Neural cell (in vitro differentiated cells): ENCODE measurements at regions not wholly inside any gene's neighbourhood (a gene's known extent, or its start where the extent isn't known, plus 50 kb on each side); places are given as distances from the start of the nearest gene placed in this dataset.

ENCODE experiments used
- H2AFZ ChIP-seq: fragments of 200-600, 300-800 bp; sonication (generic), shearing (Covaris generic); 2 replicates; pipeline ENCODE4 v1.6.0; 2014; ENCODE audit warnings: low read depth, mild to moderate bottlenecking, antibody characterized with exemption, low read length, moderate library complexity
- H3F3A ChIP-seq: fragments of 200-600 bp; shearing (Covaris generic); 2 replicates; pipeline ENCODE4 v1.6.1; 2016; ENCODE audit warnings: mild to moderate bottlenecking, moderate library complexity, mixed read lengths, antibody characterized with exemption, low read length; ENCODE audit not compliant: insufficient read depth, poor library complexity, severe bottlenecking
- H3K27ac ChIP-seq: fragments of 200-600, 300-800 bp; sonication (generic), shearing (Covaris generic); 2 replicates; pipeline ENCODE4 v1.5.1; 2014; ENCODE audit warnings: mild to moderate bottlenecking, low read length, moderate library complexity
- H3K27me3 ChIP-seq: fragments of 300-800, 200-600 bp; sonication (generic), shearing (Covaris generic); 2 replicates; pipeline ENCODE4 v1.6.0; 2014; ENCODE audit warnings: mild to moderate bottlenecking, low read depth, low read length, moderate library complexity; ENCODE audit not compliant: insufficient read depth
- H3K36me3 ChIP-seq: fragments of 300-800, 200-600 bp; sonication (generic), shearing (Covaris generic); 2 replicates; pipeline ENCODE4 v1.5.1; 2014; ENCODE audit warnings: mild to moderate bottlenecking, antibody characterized with exemption, low read length, moderate library complexity; ENCODE audit not compliant: insufficient read depth
- H3K4me2 ChIP-seq: fragments of 300-800, 200-600 bp; sonication (generic), shearing (Covaris generic); 2 replicates; pipeline ENCODE4 v1.6.0; 2014; ENCODE audit warnings: mild to moderate bottlenecking, low read length
- H3K4me3 ChIP-seq: fragments of 300-800, 200-600 bp; sonication (generic), shearing (Covaris generic); 2 replicates; pipeline ENCODE4 v1.5.1; 2014; ENCODE audit warnings: mild to moderate bottlenecking, low read length, moderate library complexity
- H3K79me2 ChIP-seq: fragments of 200-600 bp; shearing (Covaris generic); replicated peaks from 2 replicates; pipeline ENCODE4 v1.6.0; 2014; ENCODE audit warnings: mild to moderate bottlenecking, low read length, moderate library complexity; ENCODE audit not compliant: insufficient read depth
- H3K9ac ChIP-seq: fragments of 300-800, 200-600 bp; sonication (generic), shearing (Covaris generic); 2 replicates; pipeline ENCODE4 v1.6.1; 2016; ENCODE audit warnings: mild to moderate bottlenecking, low read length, mixed read lengths
- H3K9me2 ChIP-seq: fragments of 200-600 bp; shearing (Covaris generic); 2 replicates; pipeline ENCODE4 v1.6.1; 2016; ENCODE audit warnings: mild to moderate bottlenecking, low read length, mixed read lengths; ENCODE audit not compliant: insufficient read depth
- H3K9me3 ChIP-seq: fragments of 200-600, 300-800 bp; sonication (generic), shearing (Covaris generic); 2 replicates; pipeline ENCODE4 v1.6.1; 2016; ENCODE audit warnings: mild to moderate bottlenecking, mixed run types, low read length, moderate library complexity, mixed read lengths
- H4K20me1 ChIP-seq: fragments of 200-600 bp; shearing (Covaris generic); 2 replicates; pipeline ENCODE4 v1.6.1; 2016; ENCODE audit warnings: mild to moderate bottlenecking, mixed run types; ENCODE audit not compliant: insufficient read depth
- CTCF ChIP-seq: fragments of 450-650 bp; IDR thresholded peaks from 2 replicates; pipeline ENCODE4 v1.5.1; 2014; ENCODE audit warnings: antibody characterized with exemption, mild to moderate bottlenecking, moderate library complexity; ENCODE audit not compliant: poor library complexity, severe bottlenecking
- EP300 ChIP-seq: fragments of 450-650 bp; conservative IDR thresholded peaks from 2 replicates; pipeline ENCODE4 v1.6.1; 2014; ENCODE audit warnings: antibody characterized with exemption, mild to moderate bottlenecking, moderate library complexity; ENCODE audit not compliant: poor library complexity, severe bottlenecking
- EZH2 ChIP-seq: fragments of 200-600, 300-800 bp; shearing (Covaris generic), sonication (generic); IDR thresholded peaks from 2 replicates; pipeline ENCODE4 v1.6.1; 2014; ENCODE audit warnings: antibody characterized with exemption, low read length, borderline replicate concordance, mild to moderate bottlenecking; ENCODE audit not compliant: insufficient read depth, poor library complexity, severe bottlenecking
- MXI1 ChIP-seq: fragments of 450-650 bp; conservative IDR thresholded peaks from 2 replicates; pipeline ENCODE4 v1.6.1; 2014; ENCODE audit warnings: antibody characterized with exemption, mild to moderate bottlenecking; ENCODE audit not compliant: poor library complexity, severe bottlenecking
- POLR2AphosphoS5 ChIP-seq: IDR thresholded peaks from 2 replicates; pipeline ENCODE4 v1.6.1; 2012
- RAD21 ChIP-seq: fragments of 450-650 bp; conservative IDR thresholded peaks from 2 replicates; pipeline ENCODE4 v1.6.1; 2014; ENCODE audit warnings: antibody characterized with exemption, mild to moderate bottlenecking, moderate library complexity
- SMC3 ChIP-seq: fragments of 450-650 bp; conservative IDR thresholded peaks from 2 replicates; pipeline ENCODE4 v1.6.1; 2014; ENCODE audit warnings: antibody characterized with exemption, mild to moderate bottlenecking, moderate library complexity; ENCODE audit not compliant: poor library complexity
- TAF1 ChIP-seq: IDR thresholded peaks from 2 replicates; pipeline ENCODE4 v1.6.1; 2012; ENCODE audit warnings: low read depth
- TF ChIP-seq, protein P1 (sequence below): IDR thresholded peaks from 2 replicates; pipeline ENCODE4 v1.6.1; 2012; ENCODE audit warnings: borderline replicate concordance

DNA sequence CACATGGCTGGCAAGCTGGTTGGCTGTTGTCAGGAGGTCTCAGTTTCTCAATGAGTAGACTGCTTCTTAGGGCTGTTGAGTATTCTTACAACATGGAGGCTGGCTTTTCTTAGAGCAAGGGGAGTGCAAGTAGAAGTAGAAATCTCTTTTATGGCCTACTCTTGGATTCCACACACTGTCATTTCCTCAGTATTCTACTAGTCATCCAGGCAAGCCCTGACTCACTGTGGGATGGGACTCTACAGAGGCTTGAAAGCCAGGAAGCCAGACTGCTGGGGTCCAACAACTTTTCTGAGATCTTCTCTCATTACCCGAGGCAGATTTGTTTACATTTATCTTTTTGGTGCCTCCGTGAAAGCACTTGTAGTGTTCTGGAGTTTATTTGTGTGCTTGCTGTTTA lies 196.2 kb upstream of the APP start:
- H3K4me2 ChIP-seq: no peak overlapping the region
- no peak overlapping the region for H3K9ac ChIP-seq
- TF ChIP-seq CTCF: no peak
- TF ChIP-seq RAD21: no peak
- TF ChIP-seq MXI1: no peak
- TF ChIP-seq, protein P1, sequence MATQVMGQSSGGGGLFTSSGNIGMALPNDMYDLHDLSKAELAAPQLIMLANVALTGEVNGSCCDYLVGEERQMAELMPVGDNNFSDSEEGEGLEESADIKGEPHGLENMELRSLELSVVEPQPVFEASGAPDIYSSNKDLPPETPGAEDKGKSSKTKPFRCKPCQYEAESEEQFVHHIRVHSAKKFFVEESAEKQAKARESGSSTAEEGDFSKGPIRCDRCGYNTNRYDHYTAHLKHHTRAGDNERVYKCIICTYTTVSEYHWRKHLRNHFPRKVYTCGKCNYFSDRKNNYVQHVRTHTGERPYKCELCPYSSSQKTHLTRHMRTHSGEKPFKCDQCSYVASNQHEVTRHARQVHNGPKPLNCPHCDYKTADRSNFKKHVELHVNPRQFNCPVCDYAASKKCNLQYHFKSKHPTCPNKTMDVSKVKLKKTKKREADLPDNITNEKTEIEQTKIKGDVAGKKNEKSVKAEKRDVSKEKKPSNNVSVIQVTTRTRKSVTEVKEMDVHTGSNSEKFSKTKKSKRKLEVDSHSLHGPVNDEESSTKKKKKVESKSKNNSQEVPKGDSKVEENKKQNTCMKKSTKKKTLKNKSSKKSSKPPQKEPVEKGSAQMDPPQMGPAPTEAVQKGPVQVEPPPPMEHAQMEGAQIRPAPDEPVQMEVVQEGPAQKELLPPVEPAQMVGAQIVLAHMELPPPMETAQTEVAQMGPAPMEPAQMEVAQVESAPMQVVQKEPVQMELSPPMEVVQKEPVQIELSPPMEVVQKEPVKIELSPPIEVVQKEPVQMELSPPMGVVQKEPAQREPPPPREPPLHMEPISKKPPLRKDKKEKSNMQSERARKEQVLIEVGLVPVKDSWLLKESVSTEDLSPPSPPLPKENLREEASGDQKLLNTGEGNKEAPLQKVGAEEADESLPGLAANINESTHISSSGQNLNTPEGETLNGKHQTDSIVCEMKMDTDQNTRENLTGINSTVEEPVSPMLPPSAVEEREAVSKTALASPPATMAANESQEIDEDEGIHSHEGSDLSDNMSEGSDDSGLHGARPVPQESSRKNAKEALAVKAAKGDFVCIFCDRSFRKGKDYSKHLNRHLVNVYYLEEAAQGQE: no peak
- no peak for TF ChIP-seq EZH2
- TF ChIP-seq TAF1: no peak
- TF ChIP-seq EP300: no peak
- no peak for TF ChIP-seq SMC3
- TF ChIP-seq POLR2AphosphoS5: no peak
- H2AFZ ChIP-seq: no peak overlapping the region
- no peaks in the 10 kb centered on the region for H3K9me3 ChIP-seq
- H3K4me3 ChIP-seq: no peak overlapping the region
- no peaks in the 10 kb centered on the region for H3K36me3 ChIP-seq
- H3K9me2 ChIP-seq: no peaks in the 10 kb centered on the region
- no peaks in the 10 kb centered on the region for H4K20me1 ChIP-seq
- no peaks in the 10 kb centered on the region for H3K27me3 ChIP-seq
- no peaks in the 10 kb centered on the region for H3F3A ChIP-seq
- H3K27ac ChIP-seq: no peak overlapping the region
- no peaks in the 10 kb centered on the region for H3K79me2 ChIP-seq

- no peak for TF ChIP-seq RAD21
- Histone ChIP-seq H3K79me2 (no peaks in the 10 kb centered on the region), H3K4me2 (no peak overlapping the region), H3K4me3 (no peak overlapping the region), H3K27me3 (no peaks in the 10 kb centered on the region), H3K9me3 (no peaks in the 10 kb centered on the region), H4K20me1 (no peaks in the 10 kb centered on the region), H2AFZ (no peak overlapping the region), H3K9me2 (no peaks in the 10 kb centered on the region), H3F3A (no peaks in the 10 kb centered on the region), H3K9ac (no peak overlapping the region), H3K27ac (no peak overlapping the region), H3K36me3 (no peaks in the 10 kb centered on the region)
Observed at GRCh38 chr21:26365849-26366248, 195.3 kb upstream of the APP start.

GRCh38 chr21:26351661-26352060 lies 181.1 kb upstream of the APP start:
- H3K4me3 ChIP-seq: no peak overlapping the region
- no peaks in the 10 kb centered on the region for H3F3A ChIP-seq
- H2AFZ ChIP-seq: no peak overlapping the region
- no peak for TF ChIP-seq SMC3
- no peak for TF ChIP-seq EZH2
- TF ChIP-seq POLR2AphosphoS5: no peak
- TF ChIP-seq TAF1: no peak
- TF ChIP-seq, protein P1: no peak
- TF ChIP-seq EP300: no peak
- no peak for TF ChIP-seq CTCF
- no peak for TF ChIP-seq RAD21
- no peak for TF ChIP-seq MXI1
- H3K27me3 ChIP-seq: no peaks in the 10 kb centered on the region
- no peaks in the 10 kb centered on the region for H3K36me3 ChIP-seq
- H3K9me2 ChIP-seq: no peaks in the 10 kb centered on the region
- H3K79me2 ChIP-seq: no peaks in the 10 kb centered on the region
- H3K9ac ChIP-seq: no peak overlapping the region
- no peaks in the 10 kb centered on the region for H3K9me3 ChIP-seq
- H3K4me2 ChIP-seq: no peak overlapping the region
- H3K27ac ChIP-seq: no peak overlapping the region
- H4K20me1 ChIP-seq: no peaks in the 10 kb centered on the region
